C1 segment of cervical spinal cord (tissue), 14 donors: ENCODE measurements at regions not wholly inside any gene's neighbourhood (a gene's known extent, or its start where the extent isn't known, plus 50 kb on each side); places are given as distances from the start of the nearest gene placed in this dataset.
"Not testable (repeated sequence)": the region's sequence is repeated elsewhere in the genome, so short reads cannot be mapped to it uniquely, and the experiment has no call there.

Experiments used
- DNase-seq, 14 donors: peaks; one replicate each; lab custom pipeline; 2025; lab: John Stamatoyannopoulos, UW

GRCh38 chr20:54324041-54324440, 116.2 kb downstream of the PFDN4 start:
- DNase-seq = no peak

- DNase-seq = no peak
These were observed 116.9 kb downstream of the PFDN4 start for GRCh38 chr20:54324652-54325285.

GRCh38 chr20:54335299-54335698, 127.4 kb downstream of the PFDN4 start:
- DNase-seq = no peak

- no peak for DNase-seq
These were observed 129.3 kb downstream of the PFDN4 start for GRCh38 chr20:54337144-54337543.

- no peak for DNase-seq
These were observed 131.2 kb downstream of the PFDN4 start for GRCh38 chr20:54339093-54339492.

- DNase-seq = no peak
These were observed 132.3 kb downstream of the PFDN4 start for GRCh38 chr20:54340206-54340605.

GRCh38 chr20:54340667-54341081, 132.8 kb downstream of the PFDN4 start:
- DNase-seq = no peak

- DNase-seq = no peak
These were observed 133.0 kb upstream of the DOK5 start for GRCh38 chr20:54342258-54342920.

GRCh38 chr20:54343099-54343498, 132.3 kb upstream of the DOK5 start:
- DNase-seq = no peak

- no peak for DNase-seq
These were observed 131.8 kb upstream of the DOK5 start for GRCh38 chr20:54343634-54344033.

GRCh38 chr20:54344832-54345231, 130.6 kb upstream of the DOK5 start:
- no peak for DNase-seq

- no peak for DNase-seq
These were observed 130.1 kb upstream of the DOK5 start for GRCh38 chr20:54345301-54345724.

GRCh38 chr20:54345821-54346220, 129.6 kb upstream of the DOK5 start:
- no peak for DNase-seq

- no peak for DNase-seq
These were observed 129.1 kb upstream of the DOK5 start for GRCh38 chr20:54346276-54346675.

GRCh38 chr20:54347166-54347833, 128.1 kb upstream of the DOK5 start:
- DNase-seq = no peak

- DNase-seq = no peak
These were observed 125.0 kb upstream of the DOK5 start for GRCh38 chr20:54350415-54350814.

GRCh38 chr20:54351371-54352136, 123.8 kb upstream of the DOK5 start:
- no peak for DNase-seq

- not testable (repeated sequence) for DNase-seq
These were observed 122.9 kb upstream of the DOK5 start for GRCh38 chr20:54352541-54352940.

- no peak for DNase-seq
These were observed 122.1 kb upstream of the DOK5 start for GRCh38 chr20:54353292-54353691.

- no peak for DNase-seq
These were observed 119.6 kb upstream of the DOK5 start for GRCh38 chr20:54355631-54356280.

GRCh38 chr20:54356801-54357200, 118.6 kb upstream of the DOK5 start:
- DNase-seq = no peak

GRCh38 chr20:54361475-54361874, 113.9 kb upstream of the DOK5 start:
- no peak for DNase-seq
